Activated CD8-positive, alpha-beta T cell treated with anti-CD3 and anti-CD28 coated beads for 36 hours (primary cell): ENCODE measurements at regions not wholly inside any gene's neighbourhood (a gene's known extent, or its start where the extent isn't known, plus 50 kb on each side); places are given as distances from the start of the nearest gene placed in this dataset.
"Not testable (repeated sequence)": the region's sequence is repeated elsewhere in the genome, so short reads cannot be mapped to it uniquely, and the experiment has no call there.

Experiments
- ATAC-seq: fragments of 200-7000 bp; cut with Tn5 transposase; one replicate; pipeline ENCODE4 v1.10.0; 2021; ENCODE audit warnings: mild to moderate bottlenecking, moderate library complexity
- CTCF ChIA-PET: fragments of 350-600 bp; sonication (Branson Sonifier 250); formaldehyde crosslinking; loops from one replicate; lab custom pipeline; 2021; ENCODE audit warnings: antibody characterized with exemption; lab: Charles Lee
- POLR2A ChIA-PET: fragments of 350-600 bp; sonication (Branson Sonifier 250); formaldehyde crosslinking; loops from one replicate; lab custom pipeline; 2021; ENCODE audit warnings: antibody characterized with exemption; lab: Charles Lee
- DNase-seq: peaks from one replicate; pipeline ENCODE4 v3.0.0-alpha.2; 2020
- H3K27ac Mint-ChIP-seq: one replicate; pipeline ENCODE4 v1.8.0; 2021; ENCODE audit warnings: mild to moderate bottlenecking, mixed read lengths
- H3K27me3 Mint-ChIP-seq: one replicate; pipeline ENCODE4 v1.8.0; 2021; ENCODE audit warnings: mixed read lengths
- H3K36me3 Mint-ChIP-seq: one replicate; pipeline ENCODE4 v1.8.0; 2021; ENCODE audit warnings: low read depth, mixed read lengths
- H3K4me1 Mint-ChIP-seq: one replicate; pipeline ENCODE4 v1.8.0; 2021; ENCODE audit warnings: low read depth, mixed read lengths
- H3K4me3 Mint-ChIP-seq: one replicate; pipeline ENCODE4 v1.8.0; 2021; ENCODE audit warnings: mild to moderate bottlenecking, moderate library complexity, mixed read lengths
- H3K9me3 Mint-ChIP-seq: one replicate; pipeline ENCODE4 v1.8.0; 2021; ENCODE audit warnings: mixed read lengths
- CTCF ChIP-seq: fragments of 200-600 bp; IDR thresholded peaks from one replicate; pipeline ENCODE4 v1.8.0; 2022; ENCODE audit warnings: antibody characterized with exemption, mild to moderate bottlenecking
- intact Hi-C: fragments of 100-400 bp; cut with micrococcal nuclease; formaldehyde crosslinking; loops from one replicate; pipeline ENCODE4 v1.10.0; 2022

GRCh38 chr3:125684199-125684598, 88.9 kb upstream of the OSBPL11 start:
- DNase-seq (no peak), ATAC-seq (no peak)
- Mint-ChIP-seq H3K36me3 (no peaks in the 10 kb centered on the region), H3K9me3 (no peaks in the 10 kb centered on the region), H3K27ac (no peak overlapping the region), H3K27me3 (peaks cover 4% of the 10 kb centered on the region), H3K4me3 (no peak overlapping the region), H3K4me1 (no peaks in the 10 kb centered on the region)
- intact Hi-C loops = no loop called here
- ChIA-PET POLR2A (no interaction called here), CTCF (no interaction called here)
- TF ChIP-seq CTCF = no peak

DNA sequence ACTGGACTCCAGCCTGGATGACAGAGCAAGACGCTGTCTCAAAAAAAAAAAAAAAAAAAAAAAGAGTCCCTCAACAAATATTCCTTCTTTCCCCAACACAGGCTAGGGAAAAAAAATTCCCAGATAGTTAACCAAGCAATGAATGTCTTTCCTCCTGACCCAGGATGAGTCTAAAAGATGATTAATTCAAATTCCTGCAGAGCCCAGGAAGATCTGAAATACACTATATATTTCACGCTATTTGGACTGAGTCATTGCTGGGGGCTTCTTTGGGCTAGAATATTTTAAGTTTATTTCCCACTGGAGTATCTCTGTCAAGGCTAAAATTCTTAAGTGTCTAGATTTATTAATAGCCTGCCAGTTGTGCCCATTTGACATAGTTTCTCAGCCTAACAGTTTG, 90.4 kb upstream of the OSBPL11 start:
- intact Hi-C loops, H3K9me3 Mint-ChIP-seq, H3K4me1 Mint-ChIP-seq, DNase-seq, ATAC-seq, POLR2A ChIA-PET, CTCF ChIA-PET, H3K27ac Mint-ChIP-seq, H3K27me3 Mint-ChIP-seq, H3K4me3 Mint-ChIP-seq, H3K36me3 Mint-ChIP-seq: not testable (repeated sequence)

DNA sequence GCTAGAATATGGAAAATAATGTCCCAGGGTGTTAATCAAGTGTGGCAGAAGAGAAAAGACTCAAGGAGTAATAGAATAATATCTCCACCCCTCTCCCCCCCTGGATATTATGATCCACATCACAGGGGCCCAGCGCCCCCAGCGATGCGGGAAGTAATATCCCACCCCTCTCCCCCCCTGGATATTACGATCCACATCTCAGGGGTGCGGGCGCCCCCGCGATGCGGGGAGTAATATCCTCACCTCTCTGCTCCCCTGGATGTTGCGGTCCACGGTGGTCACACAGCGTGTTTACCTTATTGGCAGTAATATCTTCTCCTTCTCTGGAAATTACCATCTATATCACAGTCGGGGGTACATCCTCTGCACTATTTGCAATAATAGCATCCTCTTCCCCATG, 97.1 kb upstream of the OSBPL11 start:
- CTCF ChIA-PET = no interaction called here
- Mint-ChIP-seq H3K27me3 (no peaks in the 10 kb centered on the region), H3K9me3 (no peaks in the 10 kb centered on the region), H3K4me3 (no peak overlapping the region), H3K27ac (no peak overlapping the region), H3K36me3 (no peaks in the 10 kb centered on the region), H3K4me1 (no peaks in the 10 kb centered on the region)
- intact Hi-C loops = no loop called here
- ATAC-seq (no peak), DNase-seq (no peak)
- TF ChIP-seq CTCF = no peak
- POLR2A ChIA-PET = no interaction called here

- Mint-ChIP-seq H3K36me3 (no peaks in the 10 kb centered on the region), H3K9me3 (no peaks in the 10 kb centered on the region), H3K4me1 (peaks cover 5% of the 10 kb centered on the region), H3K27ac (no peak overlapping the region), H3K4me3 (no peak overlapping the region), H3K27me3 (no peaks in the 10 kb centered on the region)
- intact Hi-C loops = no loop called here
- ATAC-seq = no peak
- ChIA-PET CTCF (no interaction called here), POLR2A (no interaction called here)
- DNase-seq = no peak
- TF ChIP-seq CTCF = no peak
Observed at GRCh38 chr3:125693887-125694286, 98.6 kb upstream of the OSBPL11 start.

- intact Hi-C loops = no loop called here
- CTCF ChIA-PET = interaction anchor here (2.2 kb wide), 1 partner anchor 48 kb away, joined by 5 read pairs; no protein-coding TSS in a partner anchor
- no peak for ATAC-seq
Observed at GRCh38 chr3:125694761-125695294, 99.5 kb upstream of the OSBPL11 start.

More at GRCh38 chr3:125694761-125695294, 99.5 kb upstream of the OSBPL11 start:
- H3K9me3 Mint-ChIP-seq = no peaks in the 10 kb centered on the region
- no peak for DNase-seq
- H3K4me1 Mint-ChIP-seq = peaks cover 5% of the 10 kb centered on the region
- no peaks in the 10 kb centered on the region for H3K36me3 Mint-ChIP-seq
- POLR2A ChIA-PET = no interaction called here
- H3K4me3 Mint-ChIP-seq = no peak overlapping the region
- no peaks in the 10 kb centered on the region for H3K27me3 Mint-ChIP-seq
- no peak overlapping the region for H3K27ac Mint-ChIP-seq
- no peak for TF ChIP-seq CTCF
